NCI-H82 (cell line): ENCODE measurements at regions not wholly inside any gene's neighbourhood (a gene's known extent, or its start where the extent isn't known, plus 50 kb on each side); places are given as distances from the start of the nearest gene placed in this dataset.
"Not testable (repeated sequence)": the region's sequence is repeated elsewhere in the genome, so short reads cannot be mapped to it uniquely, and the experiment has no call there.

ENCODE experiments used
- DNase-seq: peaks from one replicate; lab custom pipeline; 2025; lab: John Stamatoyannopoulos, UW

DNA sequence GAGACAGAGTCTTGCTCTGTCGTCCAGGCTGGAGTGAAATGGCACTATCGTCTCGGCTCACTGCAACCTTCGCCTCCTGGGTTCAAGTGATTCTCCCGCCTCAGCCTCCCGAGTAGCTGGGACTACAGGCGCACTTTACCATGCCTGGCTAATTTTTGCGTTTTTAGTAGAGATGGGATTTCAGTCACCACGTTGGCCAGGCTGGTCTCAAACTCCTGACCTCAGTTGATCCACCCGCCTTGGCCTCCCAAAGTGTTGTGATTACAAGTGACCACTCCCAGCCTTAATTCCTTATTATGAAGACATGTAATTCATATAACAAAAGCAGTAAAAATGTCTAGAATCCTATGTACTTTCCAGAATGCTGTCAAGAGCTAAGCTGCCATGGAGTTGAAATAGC is 434.5 kb upstream of the ZNG1F start:
- DNase-seq, result not testable (repeated sequence)

DNA sequence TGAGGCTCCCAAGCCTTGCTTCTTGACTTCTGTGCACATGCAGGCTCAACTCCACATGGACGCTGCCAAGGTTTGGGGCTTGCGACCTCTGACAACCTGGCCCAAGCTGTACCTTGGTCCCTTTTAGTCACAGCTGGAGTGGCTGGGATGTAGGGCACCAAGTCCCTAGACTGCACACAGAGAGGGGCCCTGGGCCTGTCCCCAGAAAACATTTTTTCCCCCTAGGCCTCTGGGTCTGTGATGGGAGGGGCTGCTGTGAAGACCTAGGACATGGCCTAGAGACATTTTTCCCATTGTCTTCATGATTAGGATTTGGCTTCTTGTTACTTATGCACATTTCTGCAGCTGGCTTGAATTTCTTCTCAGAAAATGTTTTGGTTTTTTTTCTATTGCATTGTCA is 430.1 kb upstream of the ZNG1F start:
- not testable (repeated sequence) for DNase-seq

DNA sequence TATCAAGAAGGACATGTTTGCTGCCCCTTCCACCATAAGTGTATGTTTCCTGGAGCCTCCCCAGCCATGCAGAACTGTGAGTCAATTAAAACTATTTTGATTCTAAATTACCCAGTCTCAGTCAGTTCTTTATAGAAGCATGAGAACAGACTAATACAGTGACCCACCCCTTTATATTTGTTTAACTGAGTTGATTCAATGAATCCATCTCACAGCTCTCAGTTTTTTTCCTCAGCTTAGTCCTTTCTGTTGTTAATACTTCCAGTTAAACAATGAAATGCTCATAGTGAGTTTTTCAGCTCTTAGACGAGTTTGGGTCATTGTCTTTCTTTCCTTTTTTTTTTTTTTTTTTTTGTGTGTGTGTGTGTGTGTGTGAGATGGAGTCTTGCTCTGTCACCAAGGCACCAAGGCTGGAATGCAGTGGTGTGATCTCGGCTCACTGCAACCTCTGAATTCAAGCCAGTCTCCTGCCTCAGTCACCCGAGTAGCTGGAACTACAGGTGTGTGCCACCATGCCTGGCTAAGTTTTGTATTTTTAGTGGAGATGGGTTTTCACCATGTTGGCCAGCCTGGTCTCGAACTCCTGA is 417.9 kb upstream of the ZNG1F start:
- not testable (repeated sequence) for DNase-seq

DNA sequence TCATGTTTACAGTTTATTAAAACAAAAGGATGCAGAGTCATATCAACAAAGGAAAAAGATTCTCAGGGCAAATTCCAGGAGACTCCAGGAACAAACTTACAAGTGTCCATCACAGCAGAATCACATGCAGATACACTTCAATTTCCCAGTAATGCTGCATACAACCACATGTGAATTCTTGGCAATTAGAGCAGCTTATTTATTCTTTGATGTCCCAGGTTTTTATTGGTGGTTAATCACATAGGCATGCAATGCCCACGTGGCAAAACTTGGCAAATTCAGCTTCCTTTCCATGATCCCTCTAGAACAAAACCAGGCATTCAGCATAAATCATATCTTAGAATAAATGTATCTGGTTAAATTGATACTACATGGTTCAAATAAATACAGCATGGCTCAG is 376.5 kb upstream of the ZNG1F start:
- not testable (repeated sequence) for DNase-seq
